A549 (cell line): ENCODE measurements at regions not wholly inside any gene's neighbourhood (a gene's known extent, or its start where the extent isn't known, plus 50 kb on each side); places are given as distances from the start of the nearest gene placed in this dataset.
"Not testable (repeated sequence)": the region's sequence is repeated elsewhere in the genome, so short reads cannot be mapped to it uniquely, and the experiment has no call there.

Source experiments
- ATAC-seq, 2 experiments: fragments of 200-7000 bp in 1 of 2; fragments of >200 bp in 1 of 2; cut with Nextera tagmentation in 1 of 2; cut with Tn5 transposase in 1 of 2; 3 replicates each; pipeline versions ENCODE4 v1.8.0 to v1.9.1; 2018 to 2020; ENCODE audit warnings: mild to moderate bottlenecking in 1 of 2, moderate library complexity in 1 of 2
- CTCF ChIA-PET: fragments of 300-600 bp; sonication (Branson Sonifier 250); formaldehyde crosslinking; extraction: SDS; loops from one replicate; lab custom pipeline; 2021; ENCODE audit warnings: antibody characterized with exemption, inconsistent platforms; lab: Yijun Ruan, JAX
- POLR2A ChIA-PET: fragments of 350-600 bp; formaldehyde crosslinking; extraction: SDS; loops from one replicate; lab custom pipeline; 2021; ENCODE audit warnings: antibody characterized with exemption, inconsistent platforms; lab: Yijun Ruan, JAX
- DNase-seq, 2 experiments: peaks; one replicate each; pipeline versions ENCODE4 v3.0.0 to v3.0.0-alpha.2; 2011 to 2016; ENCODE audit warnings: low read depth in 1 of 2, low spot score in 1 of 2
- FAIRE-seq: peaks from 2 replicates; lab custom pipeline; 2011; peaks lifted over from hg19 to GRCh38; lab: Jason Lieb, UNC
- H3K27ac ChIP-seq, 2 experiments: fragments of >200 bp; sonication (Bioruptor Twin); formaldehyde crosslinking; 3 replicates each; pipeline ENCODE4 v1.5.1; 2016 to 2017
- H3K4me1 ChIP-seq: fragments of >200 bp; sonication (Bioruptor Twin); formaldehyde crosslinking; 3 replicates; pipeline ENCODE4 v1.6.1; 2016
- H3K4me2 ChIP-seq: fragments of >200 bp; sonication (Bioruptor Twin); formaldehyde crosslinking; 3 replicates; pipeline ENCODE4 v1.6.1; 2016
- H3K4me3 ChIP-seq: fragments of >200 bp; sonication (Bioruptor Twin); formaldehyde crosslinking; 3 replicates; pipeline ENCODE4 v1.5.1; 2016
- H3K9me3 ChIP-seq: fragments of >200 bp; sonication (Bioruptor Twin); formaldehyde crosslinking; 3 replicates; pipeline ENCODE4 v1.6.1; 2016
- REST ChIP-seq: fragments of 200-600 bp; sonication (generic); IDR thresholded peaks from 2 replicates; pipeline ENCODE4 v1.6.1; 2016; ENCODE audit warnings: antibody characterized with exemption, mild to moderate bottlenecking, moderate library complexity
- WGBS: methylation state at CpG from one replicate; pipeline ENCODE4 v1.1.6; 2017; ENCODE audit errors: missing lambda C conversion rate; 5-methylcytosine and 5-hydroxymethylcytosine counted together

GRCh38 chr16:29089679-29090078, 104.8 kb downstream of the LAT start:
- H3K4me1 ChIP-seq, result not testable (repeated sequence)

GRCh38 chr16:29087673-29088072, 102.8 kb downstream of the LAT start:
- DNase-seq, H3K9me3 ChIP-seq, CTCF ChIA-PET, H3K4me1 ChIP-seq, H3K27ac ChIP-seq, H3K4me2 ChIP-seq, FAIRE-seq, POLR2A ChIA-PET, H3K4me3 ChIP-seq, ATAC-seq: not testable (repeated sequence)
- 36% methylated on average over 4 of the region's 4 CpGs for WGBS

More at GRCh38 chr16:29089679-29090078, 104.8 kb downstream of the LAT start:
- H3K9me3 ChIP-seq, FAIRE-seq, ATAC-seq, H3K4me2 ChIP-seq, POLR2A ChIA-PET, H3K4me3 ChIP-seq, CTCF ChIA-PET, H3K27ac ChIP-seq, DNase-seq: not testable (repeated sequence)

- peak; percentile 90 to 94 for ATAC-seq
- peak in 1 of 2 experiments; percentile 34 for DNase-seq
- H3K9me3 ChIP-seq, CTCF ChIA-PET, FAIRE-seq, H3K4me1 ChIP-seq: not testable (repeated sequence)
- Histone ChIP-seq H3K4me2 (peak overlapping the region; percentile 23), H3K4me3 (peak overlapping the region; percentile 51), H3K27ac (peak overlapping the region in 1 of 2 experiments; percentile 78; a peak in 3 of 6 replicates)
- POLR2A ChIA-PET, result interaction anchor here (0.6 kb wide), 1 partner anchor 8 kb away, joined by 3 read pairs; no protein-coding TSS in a partner anchor
- peak; percentile 23; the same call in 1 of the 2 replicates for TF ChIP-seq REST
- 2% methylated on average over 17 of the region's 74 CpGs for WGBS
These were observed 97.2 kb downstream of the LAT start for GRCh38 chr16:29081829-29082639.

- H3K4me2 ChIP-seq, H3K4me1 ChIP-seq, FAIRE-seq, H3K4me3 ChIP-seq, CTCF ChIA-PET, H3K9me3 ChIP-seq, DNase-seq: not testable (repeated sequence)
- H3K27ac ChIP-seq, result peak overlapping the region in 1 of 2 experiments; percentile 48; a peak in 1 of 6 replicates
- POLR2A ChIA-PET, result interaction anchor here (0.6 kb wide), 1 partner anchor 7 kb away, joined by 3 read pairs; no protein-coding TSS in a partner anchor
- WGBS, result 85% methylated on average over 38 of the region's 38 CpGs
- ATAC-seq, result peak; percentile 91 to 99
These were observed 89.9 kb downstream of the LAT start for GRCh38 chr16:29074554-29075402.

- H3K27ac ChIP-seq, FAIRE-seq, H3K4me3 ChIP-seq, DNase-seq, H3K4me1 ChIP-seq, H3K4me2 ChIP-seq, H3K9me3 ChIP-seq, POLR2A ChIA-PET, CTCF ChIA-PET: not testable (repeated sequence)
- peak; percentile 58 to 66; a peak in 4 of 6 replicates for ATAC-seq
- no CpG with 5 or more reads among the region's 4 CpGs for WGBS
These were observed 77.4 kb downstream of the LAT start for GRCh38 chr16:29062235-29062634.

- POLR2A ChIA-PET, FAIRE-seq, H3K4me1 ChIP-seq, CTCF ChIA-PET, DNase-seq, H3K9me3 ChIP-seq, H3K4me3 ChIP-seq, H3K27ac ChIP-seq, H3K4me2 ChIP-seq: not testable (repeated sequence)
- whole genome bisulfite sequencing, result 90% methylated on average over 2 of the region's 7 CpGs
- peak; percentile 59 to 62; a peak in 5 of 6 replicates for ATAC-seq
These were observed 76.6 kb downstream of the LAT start for GRCh38 chr16:29061467-29061921.

GRCh38 chr16:29060022-29060810, 75.4 kb downstream of the LAT start:
- H3K27ac ChIP-seq, H3K4me2 ChIP-seq, H3K4me1 ChIP-seq, H3K9me3 ChIP-seq, ATAC-seq, FAIRE-seq, DNase-seq, H3K4me3 ChIP-seq, CTCF ChIA-PET, POLR2A ChIA-PET: not testable (repeated sequence)
- WGBS, result 98% methylated on average over 9 of the region's 53 CpGs

GRCh38 chr16:29059575-29059974, 74.7 kb downstream of the LAT start:
- H3K4me1 ChIP-seq, CTCF ChIA-PET, H3K27ac ChIP-seq, FAIRE-seq, ATAC-seq, POLR2A ChIA-PET, H3K4me3 ChIP-seq, H3K4me2 ChIP-seq, DNase-seq, H3K9me3 ChIP-seq: not testable (repeated sequence)
- WGBS, result no CpG with 5 or more reads among the region's 5 CpGs
